Hematopoietic multipotent progenitor cell treated with erythropoietin and hydrocortisone succinate and interleukin-3 and kit ligand, for 17 days (in vitro differentiated cells): ENCODE measurements at regions not wholly inside any gene's neighbourhood (a gene's known extent, or its start where the extent isn't known, plus 50 kb on each side); places are given as distances from the start of the nearest gene placed in this dataset.
"Not testable (repeated sequence)": the region's sequence is repeated elsewhere in the genome, so short reads cannot be mapped to it uniquely, and the experiment has no call there.

Experiments
- DNase-seq: peaks from one replicate; pipeline ENCODE4 v3.0.0-alpha.2; 2015; ENCODE audit warnings: low spot score

GRCh38 chr11:134866215-134866614 lies 454.2 kb upstream of the B3GAT1 start:
- DNase-seq: no peak

- DNase-seq: no peak
Observed at GRCh38 chr11:134864968-134865305, 452.9 kb upstream of the B3GAT1 start.

GRCh38 chr11:134864233-134864967 lies 452.4 kb upstream of the B3GAT1 start:
- no peak for DNase-seq

DNA sequence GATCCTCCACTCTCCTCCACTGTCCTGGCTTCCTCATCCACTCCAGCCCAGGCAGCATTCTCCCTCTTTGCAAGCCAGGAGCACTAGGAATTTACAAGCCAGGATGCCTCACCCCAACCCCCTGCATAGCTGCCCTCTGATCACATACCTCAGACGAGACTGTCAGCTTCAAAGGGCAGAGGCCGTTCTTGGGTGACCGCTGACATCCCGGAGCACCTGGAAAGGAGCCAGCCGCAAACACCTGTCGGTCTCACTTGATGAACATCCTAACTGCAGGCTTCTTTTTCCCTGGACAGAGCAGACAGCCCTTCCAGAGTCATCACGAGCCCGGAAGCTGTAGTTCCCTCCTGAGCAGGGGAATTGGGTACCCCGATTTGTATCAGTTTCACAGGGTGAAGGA lies 451.3 kb upstream of the B3GAT1 start:
- no peak for DNase-seq

- DNase-seq: no peak
Observed at GRCh38 chr11:134862587-134863195, 450.6 kb upstream of the B3GAT1 start.

DNA sequence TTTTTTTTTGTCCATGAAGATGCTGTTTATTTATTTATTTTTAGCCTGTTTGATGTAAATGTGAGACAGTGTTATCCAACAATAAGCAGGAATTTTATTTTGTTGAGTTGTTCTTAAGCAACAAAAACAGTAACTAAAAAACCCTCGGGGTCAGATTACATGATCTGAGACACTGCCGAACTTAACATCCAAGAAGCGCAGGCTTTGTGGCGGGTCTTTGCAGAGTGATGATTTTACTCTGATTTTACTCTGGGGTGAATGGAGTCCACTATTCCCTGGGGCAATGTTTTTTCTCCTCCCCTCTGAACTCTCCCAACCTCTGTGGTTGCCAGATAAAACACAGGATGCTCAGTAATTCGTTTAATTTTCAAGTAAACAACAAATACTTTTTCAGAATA lies 450.1 kb upstream of the B3GAT1 start:
- DNase-seq: no peak

DNA sequence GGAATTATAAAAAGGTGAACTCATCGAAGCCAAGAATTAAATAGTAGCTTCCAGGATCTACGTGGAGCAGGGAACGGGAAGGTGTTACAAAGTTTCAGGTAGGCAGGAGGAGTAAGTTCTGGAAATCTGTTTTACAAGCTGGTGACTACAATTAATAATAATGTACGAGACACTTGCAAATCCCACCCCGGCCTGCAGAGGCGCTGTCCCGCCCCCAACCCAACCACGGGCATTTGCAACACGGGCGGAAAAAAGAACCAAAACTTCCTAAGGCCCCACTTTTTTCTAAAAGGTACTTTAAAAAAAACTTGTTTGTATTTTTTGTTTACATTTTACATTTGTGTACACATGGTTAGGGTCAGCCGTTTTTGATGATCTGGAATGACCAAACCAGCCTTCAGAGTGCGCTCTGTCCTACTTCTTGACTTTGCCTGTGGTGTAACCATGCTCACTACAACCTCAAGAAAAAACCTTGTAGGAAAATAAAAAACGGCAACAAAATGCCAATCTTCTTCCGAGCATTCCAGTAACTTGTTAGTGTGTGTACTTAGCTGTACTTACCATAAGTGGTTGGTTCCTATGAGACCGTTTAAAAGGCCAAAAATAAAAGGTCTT lies 449.6 kb upstream of the B3GAT1 start:
- no peak for DNase-seq

DNA sequence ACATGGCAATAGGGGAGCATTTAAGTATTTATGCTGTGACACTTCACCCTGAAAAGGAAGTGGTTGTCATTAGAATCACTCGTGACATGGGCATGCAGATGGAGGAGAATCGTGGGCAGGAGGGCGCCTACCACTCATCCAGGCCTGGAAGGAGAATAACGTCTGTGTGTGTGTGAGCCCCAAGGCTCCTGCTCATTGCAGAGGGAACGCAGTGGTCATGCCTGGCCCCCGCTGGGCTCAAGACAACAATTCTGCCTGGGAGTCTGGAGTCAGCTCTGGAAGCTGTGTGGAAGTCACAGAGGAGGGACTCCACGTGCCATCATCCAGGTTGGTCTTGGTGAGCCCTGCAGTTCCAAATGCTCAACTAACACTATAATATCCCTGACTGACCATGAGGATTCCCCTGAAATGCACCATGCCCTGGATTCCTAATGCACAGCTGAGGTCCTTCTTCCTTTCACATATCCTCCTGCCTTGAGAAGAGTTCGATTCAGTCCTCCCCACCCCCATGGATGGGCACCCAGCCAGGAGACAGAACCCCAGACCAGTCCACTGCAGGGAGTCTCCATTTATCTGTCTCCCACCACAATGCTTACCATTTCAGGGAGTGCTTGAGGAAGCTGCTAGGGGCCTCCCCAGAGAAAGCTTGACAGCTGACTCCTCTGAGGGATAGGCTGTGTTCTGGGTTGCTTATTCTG lies 446.9 kb upstream of the B3GAT1 start:
- DNase-seq: no peak

GRCh38 chr11:134857035-134857434 lies 445.0 kb upstream of the B3GAT1 start:
- DNase-seq: no peak

DNA sequence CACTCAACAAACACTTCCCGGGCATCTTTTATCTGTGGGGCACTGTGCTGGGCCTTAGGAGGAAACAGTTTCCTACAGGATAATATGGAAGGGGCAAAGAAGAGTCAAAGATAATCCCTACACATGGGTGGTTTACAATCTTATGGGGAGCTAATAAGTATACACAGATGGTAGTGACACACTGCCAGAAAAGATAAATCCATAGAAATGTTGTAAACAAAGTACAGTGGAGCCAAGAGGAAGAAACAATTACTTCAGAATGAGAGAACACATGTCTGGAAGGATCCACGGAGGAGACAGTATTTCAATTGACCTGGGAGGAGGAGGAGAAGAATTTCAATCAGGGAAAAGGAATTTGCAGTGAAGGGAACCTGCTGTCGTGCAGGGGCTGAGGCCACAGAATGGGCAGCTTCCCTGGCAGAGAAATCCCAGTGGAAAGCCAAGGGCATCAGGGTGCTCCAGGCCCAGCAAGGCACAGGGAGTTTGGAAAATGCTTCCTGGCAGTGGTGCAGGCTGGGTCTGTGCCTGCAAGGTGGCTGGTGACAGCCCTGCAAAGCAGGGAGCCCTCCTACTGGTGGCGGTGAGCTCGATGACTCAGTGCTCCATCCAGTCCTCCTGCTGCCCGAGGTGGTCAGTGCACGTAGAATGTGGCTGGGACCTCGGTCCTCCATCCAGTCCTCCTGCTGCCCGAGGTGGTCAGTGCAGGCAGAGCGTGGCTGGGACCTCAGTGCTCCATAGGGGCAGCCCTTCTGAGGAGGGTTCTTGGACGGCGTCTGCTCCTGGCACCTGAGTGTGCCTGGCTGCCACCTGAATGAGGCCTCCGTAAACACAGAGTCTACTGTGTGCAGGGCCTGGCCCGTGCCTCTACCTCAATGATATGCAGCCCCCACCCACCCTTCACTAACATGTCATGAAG lies 444.3 kb upstream of the B3GAT1 start:
- DNase-seq: no peak

DNA sequence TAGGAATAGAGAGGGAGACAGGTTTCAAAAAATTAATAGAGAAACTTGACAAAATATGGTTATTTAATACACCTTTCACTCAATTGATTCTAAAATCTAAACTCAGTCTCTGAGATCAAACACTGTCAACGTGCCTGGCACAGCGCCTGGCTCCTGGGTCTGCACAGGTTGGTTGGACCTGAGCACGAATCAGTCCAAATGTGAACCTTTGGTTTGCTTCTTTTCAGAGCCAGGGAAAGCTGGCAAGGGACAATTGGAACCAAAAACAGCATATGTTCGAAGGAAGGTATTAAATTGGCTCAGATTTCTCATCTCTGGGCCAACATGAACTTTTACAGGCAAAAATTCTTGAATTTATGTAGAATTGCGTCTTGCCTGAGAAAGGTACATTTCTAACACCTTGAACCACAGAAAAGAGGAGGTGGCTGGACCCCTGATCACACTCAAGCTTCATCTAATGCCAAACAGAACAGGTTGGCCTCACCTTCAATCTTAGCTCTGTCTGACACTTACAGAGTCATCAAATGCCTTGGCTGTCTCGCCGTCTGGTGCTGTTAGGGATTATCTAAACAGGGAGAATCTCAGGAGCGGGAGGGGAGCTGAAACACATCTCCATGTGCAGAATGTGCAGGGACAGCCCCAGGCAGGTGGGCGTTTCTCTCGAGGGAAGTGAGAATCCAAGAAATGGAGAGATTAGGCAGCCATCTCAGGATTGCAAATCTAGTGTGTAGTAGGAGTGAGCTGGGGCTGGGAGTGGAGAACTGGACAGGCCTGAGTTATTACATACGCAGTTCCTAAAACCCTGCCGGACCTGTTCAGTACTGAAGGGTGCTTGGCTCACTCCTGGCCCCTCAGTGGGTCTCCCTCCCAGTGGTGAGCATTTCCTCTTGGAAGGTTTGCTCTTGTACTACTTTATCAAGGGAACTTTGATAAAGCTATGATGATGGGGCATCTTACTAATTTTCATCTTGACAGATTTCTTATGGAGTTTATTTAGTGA lies 442.2 kb upstream of the B3GAT1 start:
- DNase-seq: no peak

DNA sequence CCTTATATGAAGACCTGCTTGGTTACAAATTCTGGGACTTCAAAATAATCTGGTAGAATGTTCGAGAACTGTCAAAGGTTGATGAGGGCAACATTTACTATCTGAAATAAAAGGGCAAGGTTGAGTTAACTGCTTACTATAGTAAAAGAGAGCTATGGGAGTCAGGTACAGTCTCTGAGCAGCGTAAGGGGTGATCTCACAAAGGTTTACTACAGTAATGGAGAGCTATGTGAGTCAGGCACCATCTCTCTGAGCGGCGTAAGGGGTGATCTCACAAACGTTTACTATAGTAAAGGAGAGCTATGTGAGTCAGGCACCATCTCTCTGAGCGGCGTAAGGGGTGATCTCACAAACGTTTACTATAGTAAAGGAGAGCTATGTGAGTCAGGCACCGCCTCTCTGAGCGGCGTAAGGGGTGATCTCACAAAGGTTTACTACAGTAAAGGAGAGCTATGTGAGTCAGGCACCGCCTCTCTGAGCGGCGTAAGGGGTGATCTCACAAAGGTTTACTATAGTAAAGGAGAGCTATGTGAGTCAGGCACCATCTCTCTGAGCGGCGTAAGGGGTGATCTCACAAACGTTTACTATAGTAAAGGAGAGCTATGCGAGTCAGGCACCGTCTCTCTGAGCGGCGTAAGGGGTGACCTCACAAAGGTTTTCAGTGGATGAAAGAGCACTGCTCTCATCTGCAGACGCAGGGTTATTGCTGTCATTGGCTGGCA lies 439.6 kb upstream of the B3GAT1 start:
- DNase-seq: not testable (repeated sequence)

GRCh38 chr11:134850566-134850965 lies 438.5 kb upstream of the B3GAT1 start:
- DNase-seq: no peak

- no peak for DNase-seq
Observed at GRCh38 chr11:134849833-134850232, 437.8 kb upstream of the B3GAT1 start.

- no peak for DNase-seq
Observed at GRCh38 chr11:134847083-134847715, 435.2 kb upstream of the B3GAT1 start.

DNA sequence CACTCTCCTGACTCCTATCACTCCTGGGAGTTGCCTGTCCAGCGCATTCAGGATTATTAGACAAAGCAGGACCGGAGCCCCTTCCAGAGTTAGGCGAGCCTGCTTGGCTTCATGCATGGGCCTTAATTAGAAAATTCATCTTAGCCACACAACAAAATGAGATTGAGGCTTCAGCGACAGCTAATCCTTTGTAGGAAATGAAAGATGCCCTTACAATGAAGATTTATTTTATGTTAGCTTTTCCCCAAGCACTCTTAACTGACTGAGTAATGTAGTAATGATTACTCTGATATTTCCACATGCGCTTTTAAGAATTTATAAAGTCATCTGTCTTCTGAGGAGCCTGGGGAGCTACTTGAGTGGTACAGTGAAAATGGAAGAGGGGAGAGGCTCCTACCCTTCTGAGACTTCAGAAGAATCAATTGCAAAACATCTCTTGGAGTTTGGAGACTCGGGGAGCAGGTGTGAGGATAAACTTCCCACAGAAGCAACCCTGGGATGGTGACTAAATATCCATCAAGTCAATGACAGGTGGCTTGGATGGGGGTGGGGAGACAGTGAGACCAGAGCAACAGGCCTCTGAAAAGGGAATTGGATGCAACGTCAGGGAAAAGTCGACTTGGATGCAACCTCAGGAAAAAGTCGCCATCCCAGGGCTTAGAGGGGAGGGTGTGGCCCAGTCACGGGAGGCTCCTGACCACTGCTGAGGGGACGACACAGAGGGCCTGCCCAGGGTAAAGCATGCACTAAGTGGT lies 434.5 kb upstream of the B3GAT1 start:
- no peak for DNase-seq

GRCh38 chr11:134845474-134846327 lies 433.7 kb upstream of the B3GAT1 start:
- no peak for DNase-seq

GRCh38 chr11:134844838-134845237 lies 432.8 kb upstream of the B3GAT1 start:
- no peak for DNase-seq
